HG03039 (cell line): ENCODE measurements at regions not wholly inside any gene's neighbourhood (a gene's known extent, or its start where the extent isn't known, plus 50 kb on each side); places are given as distances from the start of the nearest gene placed in this dataset.
"Not testable (repeated sequence)": the region's sequence is repeated elsewhere in the genome, so short reads cannot be mapped to it uniquely, and the experiment has no call there.

Experiments used
- ATAC-seq: cut with Tn5 transposase; IDR thresholded peaks from one replicate; pipeline ENCODE4 v1.9.1; 2021; ENCODE audit warnings: mild to moderate bottlenecking, moderate library complexity; ENCODE audit not compliant: unreplicated experiment

DNA sequence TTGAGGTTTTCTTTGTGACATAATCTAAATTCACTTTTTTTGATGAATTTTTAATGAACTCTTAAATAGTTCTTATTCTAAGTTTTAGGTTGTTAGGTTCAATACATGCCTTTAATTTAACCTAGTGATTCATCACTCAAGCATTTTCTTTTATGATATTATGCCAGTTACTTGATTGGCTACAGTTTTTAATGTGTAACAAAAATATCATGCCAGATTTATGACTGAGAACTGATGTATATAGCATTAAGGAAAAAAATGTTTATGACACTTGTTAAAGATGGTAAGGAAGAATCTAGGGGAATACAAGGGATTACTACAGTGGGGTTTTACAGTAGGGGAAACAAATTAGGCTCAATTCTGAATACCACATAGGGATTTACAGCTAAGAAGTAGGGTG is 103.1 kb downstream of the VGLL3 start:
- ATAC-seq, result no peak

DNA sequence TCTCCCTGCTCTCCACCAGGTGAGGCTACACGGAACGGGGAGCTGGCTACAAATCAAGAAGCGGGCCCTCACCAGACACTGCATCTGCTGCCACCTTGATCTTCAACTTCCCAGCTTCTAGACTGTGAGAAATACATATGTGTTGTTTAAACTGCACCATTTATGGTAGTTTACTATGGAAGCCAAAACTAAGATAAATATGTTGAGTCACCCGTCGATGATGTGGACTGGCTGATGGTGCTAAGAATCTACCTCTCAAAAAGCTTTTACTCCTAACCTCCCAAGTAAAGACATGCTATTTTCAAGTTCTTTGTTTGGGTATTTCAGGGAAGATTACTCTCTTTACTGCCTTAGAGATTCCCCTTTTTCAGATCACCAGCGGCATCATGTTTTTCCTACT is 110.9 kb downstream of the VGLL3 start:
- ATAC-seq, result no peak

DNA sequence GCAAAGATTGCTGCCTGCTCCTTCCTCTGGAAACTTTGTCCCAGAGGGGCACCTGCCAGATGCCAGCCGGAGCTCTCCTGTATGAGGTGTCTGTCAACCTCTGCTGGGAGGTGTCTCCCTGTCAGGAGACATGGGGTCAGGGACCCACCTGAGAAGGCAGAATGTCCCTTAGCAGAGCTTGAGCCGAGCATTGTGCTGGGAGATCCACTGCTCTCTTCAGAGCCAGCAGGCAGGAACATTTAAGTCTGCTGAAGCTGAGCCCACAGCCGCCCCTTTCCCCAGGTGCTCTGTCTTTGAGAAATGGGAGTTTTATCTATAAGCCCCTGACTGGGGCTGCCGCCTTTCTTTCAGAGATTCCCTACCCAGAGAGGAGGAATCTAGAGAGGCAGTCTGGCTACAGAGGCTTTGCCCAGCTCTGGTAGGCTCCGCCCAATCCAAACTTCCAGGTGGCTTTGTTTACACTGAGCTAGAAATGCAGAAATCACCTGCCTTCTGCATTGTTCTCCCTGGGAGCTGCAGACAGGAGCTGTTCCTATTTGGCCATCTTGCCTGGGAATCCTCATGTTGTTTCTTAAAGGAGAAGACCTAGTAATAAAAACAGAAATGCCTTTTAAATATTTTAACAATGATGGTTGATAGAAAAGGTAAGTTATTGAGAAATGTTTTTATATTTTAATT is 114.3 kb downstream of the VGLL3 start:
- ATAC-seq, result not testable (repeated sequence)

DNA sequence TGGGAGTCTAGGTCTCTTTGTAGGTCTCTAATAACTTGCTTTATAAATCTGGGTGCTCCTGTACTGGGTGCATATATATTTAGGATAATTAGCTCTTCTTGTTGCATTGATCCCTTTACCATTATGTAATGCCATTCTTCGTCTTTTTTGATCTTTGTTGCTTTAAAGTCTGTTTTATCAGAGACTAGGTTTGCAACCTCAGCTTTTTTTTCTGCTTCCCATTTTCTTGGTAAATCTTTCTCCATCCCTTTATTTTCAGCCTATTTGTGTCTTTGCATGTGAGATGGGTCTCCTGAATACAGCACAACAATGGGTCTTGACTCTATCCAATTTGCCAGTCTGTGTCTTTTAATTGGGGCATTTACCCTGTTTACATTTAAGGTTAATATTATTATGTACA is 116.2 kb downstream of the VGLL3 start:
- not testable (repeated sequence) for ATAC-seq

DNA sequence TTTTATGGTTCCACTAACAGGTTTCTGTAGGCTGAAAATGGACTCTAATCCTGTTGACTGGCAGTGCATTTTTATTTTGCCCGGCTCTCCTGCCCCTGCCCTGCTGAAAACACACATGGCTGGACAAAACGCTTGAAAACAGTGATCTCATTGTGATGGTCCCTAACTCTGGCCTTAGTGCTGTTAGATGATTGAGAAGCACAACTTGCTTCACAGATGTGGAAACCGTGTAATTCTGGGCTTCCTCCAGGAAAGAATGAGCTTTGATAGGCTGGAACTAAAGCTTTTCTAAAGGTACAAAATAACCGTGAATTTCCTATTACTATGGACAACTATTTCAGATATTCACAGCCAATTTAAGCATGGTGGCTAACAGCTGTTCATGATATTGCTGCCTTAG is 121.4 kb downstream of the VGLL3 start:
- no peak for ATAC-seq

DNA sequence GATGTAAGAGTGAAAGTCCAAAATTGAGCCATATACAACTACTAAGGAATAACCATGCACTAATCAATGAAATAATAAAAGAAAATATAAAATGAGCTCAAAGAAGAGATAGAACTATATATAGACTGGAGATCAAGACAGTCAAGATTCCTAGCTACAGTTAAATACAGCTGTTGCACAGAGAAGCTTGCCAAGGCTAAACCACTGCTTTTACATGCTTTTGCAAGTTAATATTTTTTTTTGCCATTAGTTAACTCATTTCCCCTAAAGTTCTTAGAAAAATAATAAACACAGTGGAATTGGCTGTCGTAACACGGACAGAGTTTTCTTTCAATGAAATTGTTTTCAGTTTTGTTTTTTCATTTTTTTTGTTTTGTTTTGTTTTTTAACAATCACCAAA is 123.0 kb downstream of the VGLL3 start:
- ATAC-seq, result no peak

DNA sequence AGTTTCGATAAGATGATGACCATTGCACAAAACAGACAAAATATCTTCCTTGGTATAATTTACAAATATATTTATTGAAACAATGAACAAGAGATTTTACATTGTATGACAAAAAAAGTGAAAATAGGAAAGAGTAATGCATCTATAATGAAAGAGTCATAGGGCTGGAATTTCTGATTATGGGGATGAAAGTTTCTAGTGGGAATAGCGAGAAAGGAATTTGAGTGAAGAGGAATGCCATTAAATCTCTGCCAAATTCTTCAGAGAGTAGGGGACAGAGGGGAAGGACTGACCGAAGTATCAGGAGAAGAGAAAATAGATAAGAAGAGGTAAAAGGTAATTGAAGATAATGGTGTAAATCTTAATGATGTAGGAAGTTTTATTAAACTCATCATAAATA is 125.4 kb downstream of the VGLL3 start:
- no peak for ATAC-seq

DNA sequence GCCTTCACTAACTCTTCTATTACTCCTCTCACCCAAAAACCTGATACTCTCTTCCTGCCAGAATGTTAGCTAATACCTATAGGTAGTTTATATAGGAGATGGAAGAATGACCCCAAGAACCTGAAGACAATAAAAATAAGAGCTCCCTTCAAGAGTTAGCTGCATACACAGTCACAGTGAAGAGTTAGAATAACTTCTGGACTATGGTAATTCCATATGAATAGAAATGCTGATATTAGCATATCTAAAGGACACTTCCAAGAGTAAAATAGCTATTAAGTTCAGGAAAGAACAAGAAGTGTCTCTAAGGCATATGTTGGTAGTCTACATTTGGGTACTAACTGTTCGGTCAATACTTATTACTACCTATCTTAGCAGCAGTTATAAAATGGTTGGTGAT is 134.2 kb downstream of the VGLL3 start:
- ATAC-seq, result no peak

DNA sequence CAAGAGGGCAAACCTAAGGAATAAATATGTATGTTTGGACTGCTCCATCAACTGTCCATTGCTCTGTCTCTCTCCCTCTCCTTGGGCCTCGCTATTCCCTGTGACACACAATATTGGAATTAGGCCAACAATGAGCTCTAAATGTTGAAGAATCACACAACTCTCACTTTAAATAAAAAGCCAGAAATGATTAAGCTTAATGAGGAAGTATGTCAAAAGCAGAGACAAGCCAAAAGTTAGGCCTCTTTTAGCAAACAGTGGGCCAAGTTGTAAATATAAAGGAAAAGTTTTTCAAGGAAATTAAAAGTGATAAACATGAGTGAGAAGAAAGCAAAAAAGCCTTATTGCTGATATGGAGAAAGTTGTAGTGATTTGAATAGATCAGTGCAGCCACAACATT is 141.0 kb downstream of the VGLL3 start:
- ATAC-seq, result no peak

DNA sequence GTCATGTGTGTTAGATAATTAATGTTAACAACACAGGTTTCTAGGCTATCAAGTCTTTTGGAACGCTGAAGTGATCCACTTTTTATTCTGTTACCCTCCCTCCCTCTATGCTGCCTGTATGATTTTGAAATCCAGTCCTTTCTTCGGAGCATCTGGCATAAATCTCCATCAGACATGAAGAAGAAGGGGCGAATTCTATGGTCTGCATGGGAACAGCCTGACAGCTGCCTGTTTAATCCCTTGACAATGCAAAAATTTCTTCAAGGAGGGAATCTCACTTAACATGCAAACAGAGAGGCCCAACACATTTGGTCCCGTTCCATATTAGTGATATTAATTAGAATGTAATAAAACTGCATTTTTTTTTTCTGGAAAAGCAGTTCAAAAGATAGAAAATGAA is 145.2 kb downstream of the VGLL3 start:
- no peak for ATAC-seq

DNA sequence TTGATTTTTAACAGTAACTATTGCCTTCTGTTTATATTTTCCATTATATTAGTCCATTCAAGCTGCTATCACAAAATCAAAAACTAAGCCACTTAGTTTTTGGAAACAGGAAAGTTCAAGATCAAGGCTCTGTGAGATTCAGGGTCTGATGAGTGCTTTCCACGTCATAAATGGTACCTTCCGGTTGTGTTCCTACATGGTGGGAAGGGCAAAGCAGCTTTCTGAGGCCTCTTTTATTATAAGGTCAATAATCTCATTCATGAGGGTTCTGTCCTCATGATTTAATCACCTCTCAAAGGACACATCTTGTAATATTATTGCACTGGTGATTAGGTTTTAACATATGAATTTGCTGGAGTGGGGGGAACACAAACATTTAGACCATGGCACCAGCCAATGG is 152.0 kb downstream of the VGLL3 start:
- ATAC-seq, result no peak

DNA sequence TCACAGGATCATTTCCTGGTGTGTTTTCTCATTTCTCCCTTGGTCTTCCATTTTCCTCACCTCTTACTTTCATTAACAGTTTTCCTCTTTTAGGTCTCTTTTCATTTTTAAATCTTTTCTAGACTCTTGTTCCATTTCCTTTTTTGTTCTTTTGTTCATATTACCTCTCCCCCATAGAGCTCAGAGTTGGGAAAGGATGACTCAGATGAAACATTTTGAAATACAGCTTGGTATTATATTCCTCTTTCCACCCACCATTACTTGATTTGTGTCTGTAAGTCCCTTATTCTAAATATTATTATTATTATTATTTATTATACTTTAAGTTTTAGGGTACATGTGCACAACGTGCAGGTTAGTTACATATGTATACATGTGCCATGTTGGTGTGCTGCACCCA is 153.1 kb downstream of the VGLL3 start:
- ATAC-seq, result no peak

DNA sequence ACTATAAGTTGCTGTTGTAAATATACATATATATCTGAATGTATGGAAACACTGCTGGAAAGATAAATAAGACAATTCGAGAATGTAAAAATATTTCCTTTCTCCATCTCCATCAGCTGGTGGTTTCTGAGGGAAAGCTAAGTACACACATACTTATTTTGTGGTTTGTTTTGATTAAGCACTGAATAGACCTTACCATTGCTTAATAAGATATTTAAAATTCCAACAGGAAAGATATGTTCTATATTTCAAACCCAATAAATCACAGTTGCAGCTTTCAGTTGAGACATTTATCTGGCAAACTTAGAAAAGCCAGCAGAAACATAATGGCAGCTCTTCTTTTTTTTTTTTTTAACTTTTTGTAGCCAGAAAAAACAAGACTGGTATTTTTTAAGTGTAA is 160.4 kb downstream of the VGLL3 start:
- no peak for ATAC-seq

DNA sequence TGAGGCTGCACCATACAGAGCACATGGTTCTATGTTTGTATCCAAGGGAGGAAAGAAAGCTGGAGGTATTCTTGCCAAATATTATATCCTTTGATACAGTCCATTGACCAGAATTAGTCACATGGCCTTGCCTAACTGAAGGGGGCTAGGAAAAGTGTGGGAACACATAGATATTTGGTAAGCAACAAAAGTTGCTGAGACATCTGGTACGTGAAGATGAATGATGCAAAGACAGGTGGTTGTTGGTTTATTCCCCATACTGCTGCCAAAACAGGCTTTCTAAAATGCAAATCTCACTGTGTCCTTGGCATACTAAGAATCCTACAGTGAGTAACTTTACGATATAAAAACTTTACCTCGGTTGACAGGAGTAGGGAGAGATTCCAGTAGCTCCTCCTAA is 162.2 kb downstream of the VGLL3 start:
- no peak for ATAC-seq

DNA sequence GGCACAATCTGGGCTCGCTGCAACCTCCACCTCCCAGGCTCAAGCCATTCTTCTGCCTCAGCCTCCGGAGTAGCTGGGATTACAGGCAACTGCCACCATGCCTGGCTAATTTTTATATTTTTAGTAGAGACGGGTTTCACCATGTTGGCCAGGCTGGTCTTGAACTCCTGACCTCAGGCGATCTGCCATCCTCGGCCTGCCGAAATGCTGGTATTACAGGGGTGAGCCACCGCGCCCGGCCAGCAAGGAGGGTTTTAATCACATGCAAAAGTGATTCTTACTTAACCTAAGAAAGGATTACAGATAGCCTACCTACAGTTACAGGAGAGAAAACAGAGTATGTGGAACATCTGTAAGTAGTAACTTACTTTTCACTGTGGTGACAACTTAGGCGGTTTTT is 163.4 kb downstream of the VGLL3 start:
- not testable (repeated sequence) for ATAC-seq

DNA sequence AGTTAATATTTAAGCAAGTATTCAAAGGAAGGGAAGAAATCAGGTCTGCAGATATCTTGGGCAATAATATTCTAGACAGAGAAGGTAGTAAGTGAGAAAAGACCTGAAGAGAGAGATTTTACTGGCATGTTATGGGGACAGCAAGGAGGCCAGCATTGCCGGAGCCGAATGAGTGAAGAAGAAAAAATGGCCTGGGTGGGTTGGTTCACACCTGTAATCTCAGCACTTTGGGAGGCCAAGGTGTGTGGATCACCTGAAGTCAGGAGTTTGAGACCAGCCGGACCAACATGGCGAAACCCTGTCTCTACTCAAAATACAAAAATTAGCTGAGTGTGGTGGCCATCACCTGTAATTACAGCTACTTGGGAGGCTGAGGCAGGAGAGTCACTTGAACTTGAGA is 164.7 kb downstream of the VGLL3 start:
- no peak for ATAC-seq

DNA sequence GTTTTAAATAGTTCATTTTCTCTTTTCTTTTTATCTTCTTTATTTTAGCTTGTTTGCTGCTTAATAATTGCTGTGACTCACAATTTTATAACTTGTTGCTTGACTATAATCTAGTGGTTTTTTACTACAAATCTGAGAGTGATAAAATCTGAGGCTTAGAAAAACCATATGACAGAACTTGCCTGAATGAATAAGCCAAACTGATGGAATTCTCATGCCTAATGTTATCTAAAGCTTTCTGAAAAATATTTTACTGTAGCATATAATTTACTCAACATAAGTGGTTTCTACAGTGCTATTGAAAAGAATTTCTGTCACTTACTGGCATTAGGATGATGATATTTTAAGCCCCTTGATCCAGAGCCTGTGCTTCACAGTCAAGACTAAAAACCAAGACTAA is 175.1 kb downstream of the VGLL3 start:
- no peak for ATAC-seq

DNA sequence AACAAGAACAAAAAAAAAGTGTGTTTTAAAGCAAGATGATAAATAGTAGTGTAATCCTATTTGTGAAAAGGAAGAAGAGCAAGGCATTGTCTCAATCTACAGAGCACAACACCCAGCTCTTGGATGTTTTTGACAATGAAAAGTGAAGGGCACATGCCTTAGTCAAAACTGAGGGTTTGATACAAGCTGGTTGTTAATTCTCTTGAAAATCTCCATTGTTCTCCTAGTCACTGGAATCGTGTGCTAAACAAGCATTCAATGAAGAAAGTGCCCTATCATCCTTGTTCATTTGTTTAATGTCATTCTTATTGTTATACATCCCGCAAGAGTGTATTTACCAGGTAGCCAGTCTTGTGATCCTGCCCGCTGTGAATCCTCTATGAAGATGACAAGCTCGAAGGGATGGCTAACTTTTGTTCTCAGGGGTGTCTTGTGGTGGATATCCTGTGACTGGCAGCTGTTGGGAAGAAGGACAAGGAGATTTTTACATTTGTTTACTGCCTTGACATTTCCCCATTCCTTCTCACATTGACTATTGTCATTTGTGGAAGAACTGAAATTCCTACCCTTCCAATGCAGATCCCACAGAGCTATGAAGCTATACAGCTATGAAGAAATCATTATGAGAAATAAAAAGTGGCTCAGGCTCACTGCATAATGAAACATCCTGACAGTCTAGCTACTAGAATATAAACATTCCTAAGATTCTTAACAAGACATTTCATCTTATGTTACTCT is 175.9 kb downstream of the VGLL3 start:
- no peak for ATAC-seq

DNA sequence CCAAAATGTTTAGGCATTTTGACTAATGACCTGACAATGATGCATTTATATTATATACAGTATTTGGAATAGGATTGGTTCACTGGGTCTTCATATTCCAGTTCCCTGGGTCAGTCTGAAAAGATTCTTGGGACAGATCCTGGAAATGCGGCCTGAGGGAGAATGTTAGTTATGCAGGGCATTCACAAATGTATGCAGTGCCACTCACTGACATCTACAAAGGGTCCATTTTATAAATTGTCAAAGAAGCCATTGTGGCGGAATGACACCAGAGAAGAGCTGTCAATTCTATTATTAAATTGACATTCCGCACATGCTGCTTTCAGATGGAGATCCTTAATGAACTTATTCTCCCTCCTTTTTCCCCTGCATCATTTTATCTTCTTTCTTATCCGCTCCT is 176.6 kb downstream of the VGLL3 start:
- ATAC-seq, result no peak

DNA sequence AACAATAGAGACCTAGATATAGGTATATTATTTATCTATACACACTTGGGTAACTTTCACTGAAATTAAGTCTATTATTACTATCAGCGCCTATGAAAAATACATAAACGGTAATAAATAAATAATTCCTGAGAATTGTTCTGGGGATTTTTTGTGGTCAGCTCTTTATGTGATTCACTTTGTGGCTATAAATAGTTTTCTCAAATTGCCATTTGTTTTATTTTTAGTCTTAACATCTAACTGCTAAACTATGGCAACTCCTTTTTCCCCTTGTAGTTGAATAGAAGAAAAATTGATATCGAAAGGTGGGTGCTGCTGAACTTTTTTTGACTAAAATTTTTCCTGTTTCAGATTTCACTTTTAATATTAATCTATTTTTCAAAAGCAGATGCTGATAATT is 189.0 kb downstream of the VGLL3 start:
- no peak for ATAC-seq

DNA sequence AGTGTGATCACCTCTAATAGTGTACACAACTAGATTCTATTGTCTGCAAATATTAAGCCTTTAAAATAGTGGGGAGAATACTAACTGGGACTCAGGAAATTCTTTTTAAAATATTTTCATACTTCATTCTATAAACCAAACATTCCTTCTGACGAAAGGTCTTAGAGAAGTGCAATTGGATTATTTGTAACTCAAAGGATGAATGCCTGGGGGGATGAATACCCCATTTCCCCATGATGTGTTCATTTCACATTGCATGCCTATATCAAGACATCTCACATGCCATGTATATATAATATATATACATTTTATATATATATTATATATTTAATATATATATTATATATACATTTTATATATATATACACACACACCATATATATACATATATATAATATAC is 189.9 kb downstream of the VGLL3 start:
- ATAC-seq, result no peak

DNA sequence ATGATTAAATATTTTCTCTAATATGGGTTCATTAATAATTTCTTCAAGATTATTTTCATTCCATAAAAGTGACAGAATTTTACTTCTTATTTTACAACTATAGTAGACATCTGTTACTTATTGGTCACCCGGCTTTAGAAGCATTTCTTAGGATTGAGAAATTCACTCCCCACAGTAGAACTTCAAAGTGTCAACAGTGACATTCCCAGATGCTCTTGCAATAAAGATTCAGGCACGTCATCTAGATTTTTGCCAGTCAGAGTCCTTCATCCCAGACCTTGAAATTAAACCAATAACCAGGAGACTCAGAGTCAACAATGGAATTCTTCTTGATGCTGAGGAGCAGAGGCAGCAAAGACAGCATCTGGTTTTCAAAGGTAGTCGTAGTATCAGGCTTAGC is 190.8 kb downstream of the VGLL3 start:
- no peak for ATAC-seq

DNA sequence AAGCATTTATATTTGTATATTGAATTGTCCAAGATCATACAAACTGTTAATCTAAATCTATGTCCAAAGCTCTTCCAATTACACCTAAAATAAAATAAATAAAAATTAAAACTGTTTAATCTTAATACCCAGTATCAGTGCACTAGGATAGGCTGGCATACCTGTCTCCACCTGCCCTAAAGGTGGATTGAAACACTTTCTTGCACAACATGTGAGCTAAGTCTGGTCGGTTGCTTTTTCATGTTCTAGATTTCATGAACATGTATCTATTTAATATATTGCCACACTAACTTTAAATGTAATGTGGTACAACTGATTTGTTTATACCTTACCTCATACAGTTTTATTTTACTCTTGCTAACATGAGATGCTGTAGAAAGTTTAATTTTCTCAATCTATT is 193.0 kb downstream of the VGLL3 start:
- no peak for ATAC-seq
